Activated effector memory CD4-positive, alpha-beta T cell treated with Interleukin-2 at 50 U/mL for 16 hours (primary cell): ENCODE measurements at regions not wholly inside any gene's neighbourhood (a gene's known extent, or its start where the extent isn't known, plus 50 kb on each side); places are given as distances from the start of the nearest gene placed in this dataset.
"Not testable (repeated sequence)": the region's sequence is repeated elsewhere in the genome, so short reads cannot be mapped to it uniquely, and the experiment has no call there.

Experiments used
- DNase-seq: peaks from one replicate; pipeline ENCODE4 v3.0.0-alpha.2; 2020

DNA sequence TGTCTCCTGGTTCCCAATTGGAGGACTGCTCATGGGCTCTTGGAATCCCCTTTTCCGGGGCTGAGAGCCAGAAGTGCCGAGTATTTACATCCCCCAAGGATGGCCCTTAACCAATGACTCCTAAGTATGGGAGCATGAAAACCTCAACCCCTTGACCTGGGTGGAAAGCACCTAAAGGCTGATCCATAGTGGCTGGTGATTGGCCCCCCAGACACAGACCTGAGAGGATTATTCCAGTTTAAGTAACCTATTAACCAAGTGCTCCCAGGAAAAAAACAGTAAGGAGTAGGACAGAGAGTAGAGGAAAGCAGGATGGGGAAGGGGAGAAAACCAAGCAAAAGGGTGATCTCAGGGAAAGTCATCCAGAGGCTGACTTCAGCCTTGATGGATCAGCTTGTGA lies 206.1 kb upstream of the RND3 start:
- no peak for DNase-seq

DNA sequence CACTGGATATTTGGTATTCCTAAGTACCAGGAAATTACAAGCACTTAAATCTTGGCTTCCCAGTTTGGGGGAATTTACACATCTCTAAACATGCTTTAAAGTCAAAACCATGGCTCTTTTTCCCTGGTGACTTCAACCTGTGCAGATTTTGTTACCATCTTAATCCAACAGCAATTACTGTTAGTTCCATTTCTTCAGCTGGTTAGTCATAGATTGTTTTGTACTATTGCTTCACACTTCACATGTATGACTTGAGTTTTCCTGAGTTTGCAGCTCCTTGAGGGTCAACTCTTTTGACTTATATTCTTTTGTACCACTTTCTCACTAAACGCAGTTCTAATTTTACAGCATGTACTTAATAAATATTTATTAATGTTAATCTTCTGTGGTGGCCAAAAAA lies 203.4 kb upstream of the RND3 start:
- DNase-seq: no peak

DNA sequence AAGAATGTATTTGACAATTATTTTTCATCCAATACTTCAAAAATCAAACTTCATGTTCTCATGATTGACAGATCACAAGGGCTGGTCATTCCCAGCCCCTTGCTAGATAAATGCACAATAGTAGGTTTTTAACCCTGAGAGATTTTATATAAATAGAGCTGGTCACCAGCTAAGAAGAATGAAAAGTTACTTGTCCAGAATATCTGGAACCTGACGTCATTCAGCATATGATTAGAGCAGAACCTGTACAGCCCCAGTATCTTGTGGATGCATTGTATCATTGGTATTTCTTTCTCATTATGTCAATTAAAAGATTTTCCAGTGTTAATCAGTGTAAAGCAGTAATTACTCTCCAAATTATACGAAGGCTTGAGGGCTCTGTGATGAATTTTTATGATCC lies 202.8 kb upstream of the RND3 start:
- DNase-seq: no peak

DNA sequence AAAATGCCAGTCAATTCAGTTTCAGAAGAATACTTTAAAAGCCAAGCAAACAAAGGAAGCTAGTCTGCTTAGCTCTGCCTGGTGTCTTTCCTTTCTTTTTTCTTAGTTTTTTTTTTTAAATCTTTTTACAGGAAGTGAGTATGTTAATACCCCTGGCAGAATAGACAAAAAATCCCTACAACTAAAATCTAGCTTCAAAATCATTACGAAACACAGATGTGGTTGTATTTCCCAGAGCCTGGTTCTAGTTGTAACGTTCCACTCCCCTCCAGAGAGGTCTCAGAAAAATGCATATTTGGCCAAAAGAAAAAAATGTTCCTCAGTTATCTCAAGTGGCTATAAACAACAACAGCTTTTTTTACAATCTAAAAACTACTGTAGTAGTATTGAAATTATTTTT lies 202.1 kb upstream of the RND3 start:
- DNase-seq: no peak

DNA sequence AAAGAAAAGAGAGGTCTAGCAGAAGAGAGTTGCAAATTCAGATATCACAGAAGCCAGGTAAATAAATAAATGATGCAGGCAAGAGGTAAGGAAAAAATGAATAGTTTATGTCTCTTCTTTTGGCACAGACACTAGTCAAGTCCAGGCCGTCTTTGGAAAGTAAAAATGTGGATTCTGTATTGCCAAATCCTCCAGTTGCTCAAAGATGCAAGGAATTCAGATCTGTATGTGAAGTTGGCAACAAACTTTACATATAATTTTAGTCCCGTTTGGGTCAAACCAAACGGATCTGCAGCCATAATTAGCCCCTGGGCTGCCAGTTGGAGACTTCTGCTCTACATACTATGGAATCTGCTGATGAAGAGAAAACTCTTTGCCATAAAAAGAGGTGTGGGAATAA lies 200.5 kb upstream of the RND3 start:
- no peak for DNase-seq

DNA sequence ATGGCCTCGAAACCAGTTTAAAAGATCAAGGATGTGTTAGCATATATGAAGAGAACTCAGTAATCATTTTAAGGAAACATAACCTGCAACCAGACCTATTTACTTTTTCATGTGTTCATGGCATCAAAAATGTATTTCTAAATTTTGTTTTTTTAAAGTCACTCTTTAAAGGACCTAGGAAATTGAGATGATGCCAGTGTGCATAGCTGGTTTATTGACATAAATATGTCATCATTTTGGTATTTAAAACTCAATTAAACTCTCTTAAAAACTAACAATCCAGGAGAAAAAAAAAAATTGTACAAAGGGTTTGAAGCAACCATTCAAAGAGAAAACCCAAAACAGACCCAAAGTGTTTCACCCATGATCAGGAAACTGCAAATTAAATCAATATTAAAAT lies 198.9 kb upstream of the RND3 start:
- DNase-seq: no peak

DNA sequence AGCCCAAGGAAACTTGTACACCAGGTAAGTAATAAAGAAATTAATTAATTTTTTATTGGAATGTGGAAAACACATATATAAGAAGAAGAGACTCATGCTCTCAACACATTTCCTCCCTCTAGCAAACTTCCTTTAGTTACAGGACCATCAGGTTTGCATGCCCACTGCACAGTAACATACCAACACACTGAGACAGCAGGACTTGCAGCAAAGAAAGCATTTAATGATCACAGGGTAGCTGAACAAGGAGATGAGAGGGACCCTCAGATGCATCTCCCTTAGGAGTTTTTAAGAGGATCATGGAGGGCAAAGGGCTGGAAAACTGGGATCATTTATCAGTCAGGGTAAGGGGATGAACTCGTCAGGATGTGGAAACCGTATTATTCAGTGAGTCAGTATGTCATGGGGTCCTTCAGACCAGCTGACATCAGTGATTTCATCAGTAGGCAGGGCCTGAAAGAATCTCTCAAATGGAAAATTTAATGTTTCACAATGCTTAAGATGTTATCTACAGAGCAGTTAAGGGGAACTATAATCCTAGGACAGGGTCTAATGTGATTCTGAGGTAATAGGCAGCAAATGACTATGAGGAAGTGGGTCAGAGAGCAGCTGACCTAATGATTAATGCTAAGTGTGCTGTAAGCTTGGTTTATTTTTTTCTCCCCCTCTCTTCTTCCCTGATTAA lies 193.8 kb upstream of the RND3 start:
- no peak for DNase-seq

DNA sequence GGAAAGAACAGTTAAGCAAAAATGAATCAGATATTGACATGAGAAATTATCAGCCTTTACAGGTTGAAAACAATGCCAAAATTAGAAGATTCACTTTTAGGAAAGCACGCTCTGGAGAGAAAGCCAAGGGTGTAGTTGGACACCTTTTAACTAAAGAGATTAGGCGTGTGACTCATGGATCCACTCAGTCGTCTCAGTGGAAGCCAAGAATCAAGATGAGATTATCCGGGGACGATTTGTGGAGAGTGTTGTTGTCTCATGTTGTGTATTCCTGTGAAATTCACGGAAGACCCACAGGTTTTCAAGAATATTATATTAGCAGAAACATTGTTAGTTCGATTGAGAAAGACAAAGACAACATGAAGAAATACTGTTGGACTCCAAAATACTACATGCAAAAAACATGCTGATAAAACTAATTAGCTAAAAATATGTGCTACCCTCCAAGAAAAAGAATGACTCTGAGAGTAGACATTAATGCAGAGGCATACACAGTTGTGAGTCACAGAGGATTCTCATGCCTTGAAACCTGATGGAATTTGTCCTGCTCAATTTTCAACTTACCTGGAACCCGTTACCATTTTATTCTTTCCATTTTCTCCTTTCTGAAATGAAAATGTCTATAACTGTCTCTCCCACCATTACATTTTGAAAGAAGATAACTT lies 192.1 kb upstream of the RND3 start:
- no peak for DNase-seq

DNA sequence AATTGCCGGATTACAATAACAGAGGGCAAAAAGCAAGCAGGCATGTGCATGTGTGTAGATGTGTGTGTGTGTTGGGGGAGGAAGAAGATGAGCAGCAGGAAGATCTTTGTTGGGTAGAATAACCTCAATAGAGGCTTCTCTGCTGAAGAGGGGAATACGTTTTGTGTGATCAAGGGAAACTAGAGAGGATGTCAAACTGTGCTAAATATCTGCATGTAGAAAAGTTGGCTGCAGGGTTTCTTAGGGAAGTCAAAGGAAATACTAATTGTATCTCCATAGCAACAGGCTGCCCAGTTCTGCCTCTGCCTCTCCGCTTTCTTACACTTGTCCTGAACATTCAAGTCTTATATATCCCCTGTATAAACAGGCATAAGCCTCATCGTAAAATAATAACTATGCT lies 190.1 kb upstream of the RND3 start:
- no peak for DNase-seq

DNA sequence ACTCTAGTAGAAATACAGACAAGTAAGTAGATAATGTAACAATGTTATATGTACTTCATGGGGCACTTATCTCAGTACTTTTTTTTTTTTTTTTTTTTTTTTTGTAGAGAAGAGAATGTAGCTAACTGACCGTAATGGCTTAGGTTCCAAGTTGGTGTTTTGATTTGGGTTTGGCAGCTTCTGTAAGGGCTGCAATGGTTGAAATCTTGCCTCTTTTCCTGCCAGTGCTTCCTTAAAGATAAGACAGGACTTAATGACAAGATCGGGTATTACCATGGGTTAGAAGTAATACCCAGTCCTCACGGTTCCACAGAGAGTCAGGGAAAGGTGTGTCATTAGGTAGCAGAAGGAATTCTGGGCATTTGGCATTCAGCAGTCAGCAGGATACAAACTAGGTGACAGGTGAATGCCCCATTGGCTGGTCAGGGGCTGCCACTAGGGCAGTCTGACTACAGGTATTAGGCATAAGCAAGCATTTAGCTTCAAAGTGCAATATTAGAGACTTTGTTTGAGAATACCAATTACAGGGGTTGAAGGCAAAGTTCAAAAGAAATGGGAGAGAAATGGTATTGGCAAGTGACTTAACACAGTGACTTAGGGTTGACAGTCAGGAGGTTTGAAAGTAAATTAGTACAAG lies 189.4 kb upstream of the RND3 start:
- DNase-seq: no peak

DNA sequence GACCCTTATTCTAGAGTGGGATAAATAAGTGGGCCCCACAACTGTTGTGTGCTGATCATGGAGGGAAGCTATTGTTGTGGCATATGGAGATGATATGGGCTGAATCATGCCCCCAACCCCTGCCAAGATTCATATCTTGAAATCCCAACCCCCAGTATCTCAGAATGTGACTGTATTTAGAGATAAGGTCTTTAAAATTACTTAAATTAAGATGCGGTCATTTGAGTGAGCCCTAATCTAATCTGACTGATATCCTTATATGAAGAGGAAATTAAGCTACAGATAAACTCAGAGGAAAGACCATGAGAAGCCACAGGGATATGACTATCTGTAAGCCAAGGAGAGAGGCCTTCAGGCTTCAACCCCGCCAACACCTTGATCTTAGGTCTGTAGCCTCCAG lies 188.3 kb upstream of the RND3 start:
- no peak for DNase-seq

DNA sequence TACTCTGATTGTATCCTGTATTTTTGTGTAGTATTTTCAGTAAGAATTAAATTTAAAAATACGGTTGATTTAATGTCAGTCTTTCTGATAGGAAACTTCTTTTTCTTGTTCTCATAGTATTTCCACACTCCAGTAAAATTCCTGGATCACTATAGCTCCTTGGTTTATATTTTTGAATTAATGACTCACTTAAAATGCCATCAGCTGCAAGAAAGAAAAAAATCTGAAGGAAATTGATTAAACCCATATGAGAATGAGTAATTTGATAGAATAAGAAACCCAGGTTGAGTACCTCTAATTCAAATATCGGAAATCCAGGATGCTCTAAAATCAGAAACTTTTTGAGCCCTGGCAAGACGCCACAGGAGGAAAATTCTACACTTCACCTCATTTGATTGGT lies 186.8 kb upstream of the RND3 start:
- DNase-seq: no peak

DNA sequence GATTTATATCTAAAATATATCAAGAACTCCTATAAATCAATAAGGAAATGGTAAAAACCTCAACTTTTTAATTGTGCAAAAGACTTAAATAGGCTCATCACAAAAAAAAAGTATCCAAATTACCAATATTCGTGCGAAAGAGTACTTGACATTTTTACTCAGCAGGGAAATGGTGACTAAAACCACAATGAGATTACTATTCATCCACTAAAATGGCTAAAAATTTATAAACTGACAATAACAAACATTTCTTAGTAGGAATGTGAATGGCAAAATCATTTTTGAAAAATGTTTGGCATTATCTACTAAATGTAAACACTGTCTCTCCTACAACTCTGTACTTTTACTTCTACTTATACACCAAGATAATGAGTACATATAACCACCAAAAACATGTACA lies 184.8 kb upstream of the RND3 start:
- no peak for DNase-seq

DNA sequence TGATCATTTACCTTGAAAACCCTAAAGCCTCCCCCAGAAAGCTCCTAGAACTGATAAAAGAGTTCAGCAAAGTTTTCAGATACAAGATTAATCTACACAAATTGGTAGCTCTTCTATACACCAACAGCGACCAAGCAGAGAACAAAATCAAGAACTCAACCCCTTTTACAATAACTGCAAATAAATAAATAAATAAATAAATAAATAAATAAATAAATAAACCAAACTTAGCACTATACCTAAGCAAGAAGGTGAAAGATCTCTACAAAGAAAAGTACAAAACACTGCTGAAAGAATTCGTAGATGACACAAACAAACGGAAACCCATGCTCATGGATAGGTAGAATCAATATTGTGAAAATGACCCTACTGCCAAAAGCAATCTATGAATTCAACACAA lies 182.0 kb upstream of the RND3 start:
- no peak for DNase-seq

DNA sequence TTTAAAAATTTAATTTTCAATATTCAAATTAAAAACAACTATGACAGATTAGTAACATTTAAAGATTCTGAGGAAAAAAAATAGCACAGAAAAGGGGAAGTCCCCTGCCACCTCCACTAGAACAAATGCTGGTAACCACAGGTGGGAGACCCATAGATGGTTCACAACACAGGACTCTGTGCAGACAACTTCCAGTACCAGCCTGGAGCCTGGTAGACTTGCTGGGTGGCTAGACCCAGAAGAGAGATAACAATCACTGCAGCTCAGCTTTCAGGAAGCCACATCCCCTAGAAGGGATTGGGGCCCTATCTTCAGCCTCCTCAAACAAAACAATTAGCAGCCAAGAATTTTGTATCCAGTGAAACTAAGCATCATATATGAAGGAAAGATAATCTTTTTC lies 179.6 kb upstream of the RND3 start:
- not testable (repeated sequence) for DNase-seq

DNA sequence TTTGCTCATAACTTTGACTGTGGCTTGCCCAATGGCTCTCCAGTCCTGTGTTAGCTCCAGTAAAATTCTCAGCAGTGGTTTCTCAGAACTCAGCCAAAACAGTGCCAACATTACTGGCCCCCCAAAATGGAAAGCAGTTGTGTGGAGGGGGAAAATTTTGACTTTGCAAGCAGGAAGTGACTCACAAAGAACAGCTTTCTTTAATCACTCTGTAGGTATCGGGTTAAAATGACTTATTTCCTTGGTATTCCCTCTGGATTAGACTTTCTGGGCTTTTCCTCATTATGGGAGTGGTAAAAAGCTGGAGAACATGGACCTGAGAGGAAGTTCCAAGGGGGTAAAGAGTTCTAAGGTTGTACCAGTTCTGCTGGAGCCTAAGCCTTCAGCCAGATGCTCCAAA lies 175.7 kb upstream of the RND3 start:
- no peak for DNase-seq

DNA sequence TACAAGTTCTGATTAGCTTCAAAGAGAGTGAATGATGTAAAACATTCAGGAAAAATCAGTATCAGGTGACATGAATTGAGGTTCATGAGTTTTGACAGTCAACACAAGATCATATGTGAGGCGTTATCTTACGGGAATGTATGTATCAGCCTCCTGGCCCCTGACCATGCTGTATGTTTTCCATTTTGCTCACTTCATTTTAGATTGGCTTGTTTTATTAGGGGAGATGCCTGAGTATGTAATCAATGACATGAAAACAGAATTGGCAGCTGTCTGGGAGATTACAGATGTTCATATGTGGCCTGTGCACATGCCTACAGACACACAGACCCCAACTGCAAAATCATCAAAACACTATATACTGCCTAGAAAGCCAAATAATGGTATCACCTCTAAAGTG lies 168.5 kb upstream of the RND3 start:
- DNase-seq: no peak

DNA sequence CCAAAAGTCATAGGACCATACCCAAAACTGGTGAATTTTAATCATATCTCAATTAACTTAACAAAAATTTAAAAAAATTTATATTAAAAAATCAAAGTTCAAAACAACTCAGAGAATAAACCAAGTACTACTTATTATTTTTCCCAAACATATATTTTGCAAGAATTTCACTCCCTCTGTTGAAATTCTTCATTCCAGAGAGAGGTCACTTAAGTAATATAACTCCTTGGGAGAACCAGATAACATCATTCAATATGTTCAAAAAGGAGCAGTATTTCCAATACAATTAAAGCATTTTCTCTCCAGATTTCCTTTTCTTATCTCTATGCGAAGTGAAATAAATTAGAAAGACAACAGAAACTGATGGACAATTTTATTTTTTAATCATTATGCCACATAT lies 165.9 kb upstream of the RND3 start:
- DNase-seq: no peak

DNA sequence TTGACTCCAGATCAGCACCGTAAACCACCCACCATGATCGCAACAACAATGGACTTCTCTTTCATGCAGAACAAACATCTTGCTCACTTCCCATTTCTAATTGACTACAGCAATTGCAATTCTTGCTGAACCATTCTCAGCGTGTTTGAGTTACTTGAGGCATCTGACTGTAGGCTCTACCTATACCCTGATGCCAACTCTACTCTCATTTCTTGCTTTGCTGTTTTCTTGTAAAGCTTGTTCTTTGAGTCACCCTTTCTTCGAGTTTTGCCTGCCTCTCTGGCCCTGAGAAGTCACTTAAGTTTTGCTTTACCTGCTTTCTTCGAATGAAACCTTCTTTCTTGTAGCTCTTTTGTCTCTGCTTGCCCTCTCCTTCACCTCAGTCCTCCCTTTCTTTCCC lies 160.5 kb upstream of the RND3 start:
- DNase-seq: no peak

DNA sequence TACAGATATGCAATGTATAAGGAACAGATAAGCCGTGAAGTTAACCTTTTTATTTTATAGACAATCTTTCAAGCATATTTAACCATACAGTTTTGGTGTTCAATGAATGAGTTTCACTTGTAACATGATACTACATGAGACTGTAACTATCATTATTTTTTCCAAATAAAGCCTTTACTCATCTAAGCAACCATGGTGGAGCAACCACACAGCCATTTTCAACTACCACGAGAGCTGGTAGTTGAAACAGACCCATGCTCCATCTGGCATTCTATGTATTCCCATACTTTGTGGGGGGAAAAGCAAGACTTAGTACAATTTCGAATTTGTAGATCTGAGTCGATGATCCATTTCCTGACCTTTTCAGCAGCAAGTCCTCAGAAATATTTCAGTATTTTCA lies 159.3 kb upstream of the RND3 start:
- no peak for DNase-seq

DNA sequence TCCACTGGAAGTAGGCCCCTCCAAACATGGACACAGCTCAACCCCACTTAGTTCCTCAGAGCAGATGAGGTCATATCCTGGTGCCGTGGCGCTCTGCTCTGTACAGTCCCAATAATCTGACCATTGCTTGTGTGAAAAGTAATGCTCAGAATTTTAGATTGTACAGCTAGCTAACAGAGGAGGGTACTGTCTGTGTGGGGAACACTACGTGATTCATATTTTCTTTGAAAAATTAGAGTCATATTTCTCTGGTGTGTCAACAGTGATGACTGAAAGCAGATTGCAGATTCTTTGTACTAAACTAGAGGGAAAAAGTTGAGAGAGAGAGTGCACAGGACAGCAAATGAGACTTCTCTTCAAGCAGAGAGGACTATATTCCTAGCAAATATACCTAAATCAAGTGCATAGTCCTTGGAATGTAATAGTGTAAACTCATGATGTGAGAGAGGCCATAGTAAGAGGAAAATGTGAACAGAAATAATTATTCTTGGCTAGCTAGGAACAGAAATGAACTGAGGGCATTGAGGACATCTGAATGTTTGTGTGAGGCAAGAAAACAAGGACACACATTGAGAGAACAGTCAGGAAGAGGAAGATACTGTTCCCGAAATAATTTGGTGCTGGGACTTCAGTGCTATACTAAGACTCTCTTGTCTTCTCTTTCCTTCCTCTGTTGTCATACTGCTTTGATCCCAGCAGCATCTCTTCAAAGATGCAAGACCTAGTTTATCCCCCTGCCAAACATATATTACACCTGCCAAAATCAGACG lies 157.0 kb upstream of the RND3 start:
- DNase-seq: no peak

DNA sequence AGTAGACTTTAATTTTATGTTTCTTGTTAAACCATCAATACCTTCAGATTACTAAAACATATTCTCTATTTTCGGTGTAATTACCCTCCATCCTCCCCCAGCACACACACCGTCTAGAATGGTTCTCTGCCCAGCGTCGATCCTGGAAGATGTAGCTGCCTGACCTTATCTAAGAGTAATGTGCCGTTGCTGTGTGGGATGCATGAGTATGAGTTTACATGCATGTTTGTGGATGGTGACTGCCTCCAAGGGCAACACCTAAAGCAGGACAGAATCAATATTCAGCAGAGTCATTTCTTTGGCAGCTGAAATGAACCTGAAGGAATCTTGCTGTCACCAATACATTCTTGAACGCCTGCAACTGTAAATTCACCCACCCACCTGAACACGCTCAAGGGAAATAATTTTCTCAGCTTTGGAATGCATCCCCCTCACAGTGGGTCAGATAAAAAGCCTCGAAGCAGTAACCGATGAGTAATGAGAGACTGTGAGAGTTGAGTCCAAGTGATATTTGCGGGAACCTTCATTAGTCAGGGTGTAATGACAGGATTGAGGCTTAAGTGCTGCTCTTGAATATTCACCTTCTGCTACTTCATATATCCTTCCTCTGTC lies 155.8 kb upstream of the RND3 start:
- DNase-seq: no peak

DNA sequence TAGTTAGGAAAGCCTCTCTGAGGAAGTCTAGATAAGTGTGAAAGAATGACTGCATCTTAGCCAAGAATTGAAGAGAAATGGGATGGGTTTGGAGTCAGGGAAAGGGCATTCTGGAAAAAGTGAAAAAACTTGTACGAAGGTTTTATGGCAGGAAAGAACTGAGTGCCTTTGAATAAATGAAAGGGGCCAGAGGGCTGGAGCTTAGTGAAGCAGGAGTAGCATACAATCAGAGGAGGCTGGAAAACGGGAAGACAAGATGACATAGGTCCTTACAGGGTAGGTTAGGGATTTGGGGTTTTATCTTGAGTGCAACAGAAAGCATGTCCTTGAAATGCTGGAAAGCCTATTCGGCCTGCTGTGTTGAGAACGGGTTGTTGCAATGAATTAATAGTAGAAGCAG lies 152.6 kb upstream of the RND3 start:
- no peak for DNase-seq

DNA sequence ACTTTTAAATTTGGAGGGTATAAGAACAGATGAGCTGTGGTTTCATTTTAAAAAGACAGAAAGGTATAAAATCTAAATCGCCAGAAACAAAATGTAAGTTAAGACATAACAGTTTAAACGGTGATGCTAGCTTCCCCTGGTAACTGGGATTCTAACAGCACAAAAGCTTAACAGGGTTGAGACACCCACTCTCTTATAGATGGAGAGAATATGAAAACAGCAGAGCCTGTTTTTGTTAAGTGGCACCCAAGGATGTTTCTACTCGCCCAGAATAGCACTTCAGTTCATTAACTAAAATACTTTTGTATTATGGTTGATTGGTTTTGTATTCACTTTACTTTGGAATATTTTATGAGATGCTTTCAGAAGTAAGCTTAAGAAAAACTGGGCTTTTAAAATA lies 151.9 kb upstream of the RND3 start:
- no peak for DNase-seq
